ENCODE measurements at regions not wholly inside any gene's neighbourhood (a gene's known extent, or its start where the extent isn't known, plus 50 kb on each side); places are given as distances from the start of the nearest gene placed in this dataset.

GRCh38 chr7:3214090-3214413, 87.0 kb upstream of the SDK1 start:
- no peaks in the 10 kb centered on the region for H3K9me1 ChIP-seq (ENCODE audit: insufficient read depth, low read length)
- H2BK5ac ChIP-seq (ENCODE audit: low read depth, low read length, poor library complexity, severe bottlenecking) = no peak overlapping the region
- in situ Hi-C loops (cut with MboI; ENCODE audit: low sequenced_read_pairs) = no loop called here
- no peak overlapping the region for H3K18ac ChIP-seq (ENCODE audit: low read depth, low read length)
- no peak overlapping the region for H2AK9ac ChIP-seq (replicated peaks; ENCODE audit: low read depth, low read length, poor library complexity)
- no peak overlapping the region for H3K56ac ChIP-seq (ENCODE audit: extremely low read depth, insufficient read depth, low read length)
- H3K23ac ChIP-seq (ENCODE audit: low read depth, low read length) = no peak overlapping the region
- H2BK20ac ChIP-seq (ENCODE audit: low read depth, low read length) = no peak overlapping the region
- intact Hi-C loops (cut with micrococcal nuclease) = no loop called here
- H4K5ac ChIP-seq (ENCODE audit: low read depth, low read length) = no peak overlapping the region
- no peaks in the 10 kb centered on the region for H4K20me1 ChIP-seq (ENCODE audit: insufficient read depth, low read length)
- no peaks in the 10 kb centered on the region; the same call in 1 of the 2 replicates for H3K4me1 ChIP-seq (ENCODE audit: control insufficient read depth, insufficient read depth, low read length)
- H3K27ac ChIP-seq (ENCODE audit: insufficient read depth, low read length) = no peak overlapping the region
- no peak overlapping the region for H3K4ac ChIP-seq (ENCODE audit: low read depth, low read length)
- H3K9ac ChIP-seq (ENCODE audit: low read depth, low read length) = no peak overlapping the region
- no TSS peak for BruUV-seq (replicated peaks)
- H3K79me1 ChIP-seq (ENCODE audit: low read depth in 1 of 2, low read length in 2 of 2) = no peaks in the 10 kb centered on the region
- no peak for DNase-seq
- H3K27me3 ChIP-seq (ENCODE audit: control insufficient read depth, insufficient read depth, low read length) = no peaks in the 10 kb centered on the region; the same call in none of the 2 replicates
- dilution Hi-C loops (cut with HindIII; ENCODE audit: low sequenced_read_pairs, unreplicated experiment) = no loop called here
- no peak overlapping the region for H3K14ac ChIP-seq (replicated peaks; ENCODE audit: low read depth, low read length)
- H3K36me3 ChIP-seq (ENCODE audit: control insufficient read depth, insufficient read depth, low read length) = no peaks in the 10 kb centered on the region
- H3K9me3 ChIP-seq (ENCODE audit: control insufficient read depth, insufficient read depth, low read length) = no peaks in the 10 kb centered on the region
- POLR2A ChIA-PET (ENCODE audit: unreplicated experiment) = no interaction called here
- no peak overlapping the region for H2AK5ac ChIP-seq (ENCODE audit: low read depth, low read length)
- no CpG with 5 or more reads among the region's 4 CpGs for WGBS, 2 experiments (ENCODE audit: extremely low coverage in 2 of 2, insufficient read length in 1 of 2)
- no peak overlapping the region for H2AFZ ChIP-seq (replicated peaks; ENCODE audit: low read length, poor library complexity)
- TF ChIP-seq CEBPB (IDR thresholded peaks at IDR 0.05; ENCODE audit: low read depth, low read length) = peak; percentile 34; the same call in 1 of the 2 replicates
- TF ChIP-seq NFE2L2 (IDR thresholded peaks at IDR 0.05; ENCODE audit: low read depth, low read length) = no peak
- CTCF ChIA-PET = no interaction called here
- no peak overlapping the region for H2BK120ac ChIP-seq (ENCODE audit: low read depth, low read length)
- no peak overlapping the region for H4K8ac ChIP-seq (ENCODE audit: low read depth in 2 of 2, low read length in 2 of 2)
- H4K91ac ChIP-seq (ENCODE audit: insufficient read depth, low read depth, low read length) = no peak overlapping the region
- no peak overlapping the region for H3K4me3 ChIP-seq (ENCODE audit: insufficient read depth, low read depth, low read length)
- ATAC-seq (ENCODE audit: low read depth) = no peak
- no peak overlapping the region for H2BK15ac ChIP-seq (ENCODE audit: low read depth, low read length)
- no peak overlapping the region for H3K4me2 ChIP-seq (ENCODE audit: low read depth, low read length)
